ENCODE measurements at regions not wholly inside any gene's neighbourhood (a gene's known extent, or its start where the extent isn't known, plus 50 kb on each side); places are given as distances from the start of the nearest gene placed in this dataset.

DNA sequence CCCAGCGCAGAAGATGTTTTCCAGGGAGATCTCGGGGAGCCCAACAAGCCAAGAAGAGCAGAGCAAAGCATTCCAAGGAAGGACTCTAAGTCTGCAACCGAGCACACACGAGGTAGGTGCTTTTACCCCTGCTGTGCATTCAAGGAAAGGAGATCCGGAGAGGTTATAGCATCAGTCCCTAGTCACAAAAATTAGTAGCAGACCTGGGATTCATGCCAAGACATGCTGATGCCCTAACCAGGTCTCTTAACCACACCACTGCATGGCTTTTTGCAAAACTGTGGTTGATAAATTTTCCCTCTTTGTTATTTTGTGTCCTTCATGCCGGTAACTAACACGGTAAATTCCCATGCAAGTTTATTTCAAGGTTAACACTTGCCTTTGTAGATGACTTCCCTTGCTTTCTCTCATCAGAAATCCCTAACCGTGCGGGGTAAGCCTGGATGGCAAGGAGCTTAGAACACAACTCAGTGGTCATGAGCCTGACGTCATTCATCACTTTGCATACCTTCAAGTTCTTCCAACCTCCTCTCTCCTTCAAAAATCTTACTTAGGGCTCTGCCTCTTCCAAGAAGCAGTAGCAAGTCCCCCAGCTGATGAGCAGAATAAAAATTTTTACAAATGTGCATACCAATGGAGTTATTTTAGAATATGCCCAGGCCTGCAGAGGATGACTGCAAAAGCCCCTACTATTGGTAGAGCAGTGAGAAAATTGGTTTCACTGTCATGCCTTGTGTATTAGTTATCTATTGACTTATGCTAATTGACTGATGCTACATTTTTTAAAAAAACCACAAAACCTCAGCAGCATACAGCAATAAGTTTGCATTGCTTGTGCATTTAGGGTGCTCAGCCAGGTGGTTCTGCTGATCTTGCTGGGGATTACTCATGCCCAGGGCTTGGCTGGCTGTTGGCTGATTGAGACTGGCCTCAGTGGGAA is 465.1 kb downstream of the MN1 start:
- H3K4me1 ChIP-seq (ENCODE audit: insufficient read depth, low read length) = peaks cover 2% of the 10 kb centered on the region; the same call in 1 of the 2 replicates
- no peak overlapping the region for H3K9ac ChIP-seq (ENCODE audit: low read depth, low read length)
- no peaks in the 10 kb centered on the region for H3K9me3 ChIP-seq (ENCODE audit: control insufficient read depth, insufficient read depth, low read length)
- no peaks in the 10 kb centered on the region for H3K36me3 ChIP-seq (ENCODE audit: insufficient read depth, low read length)

DNA sequence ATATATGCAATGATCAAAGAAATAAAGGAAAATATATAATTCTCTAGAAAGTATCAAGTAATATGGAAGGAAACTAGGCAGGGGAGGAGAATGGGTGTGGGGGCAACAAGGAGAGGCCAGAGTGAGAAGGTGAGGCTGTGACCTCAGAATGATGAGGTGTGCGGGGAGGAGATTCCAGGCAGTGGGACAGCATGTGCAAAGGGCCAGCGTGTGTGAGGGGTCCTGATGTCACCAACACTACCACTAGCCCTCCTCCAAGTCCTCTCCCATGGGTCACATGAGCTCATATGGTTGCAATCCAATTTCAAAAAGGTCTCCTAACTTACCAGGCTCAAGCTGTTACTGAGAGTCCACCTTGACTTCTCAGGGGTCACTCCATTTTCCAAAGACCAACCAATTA is 463.9 kb downstream of the MN1 start:
- H3K9ac ChIP-seq (ENCODE audit: low read depth, low read length) = no peak overlapping the region
- H3K4me1 ChIP-seq (ENCODE audit: insufficient read depth, low read length) = no peaks in the 10 kb centered on the region
- H3K9me3 ChIP-seq (ENCODE audit: control insufficient read depth, insufficient read depth, low read length) = no peaks in the 10 kb centered on the region
- H3K36me3 ChIP-seq (ENCODE audit: insufficient read depth, low read length) = no peaks in the 10 kb centered on the region

- Histone ChIP-seq H3K36me3 (ENCODE audit: insufficient read depth, low read length) (no peaks in the 10 kb centered on the region), H3K9ac (ENCODE audit: low read depth, low read length) (no peak overlapping the region), H3K4me1 (ENCODE audit: insufficient read depth, low read length) (no peaks in the 10 kb centered on the region), H3K9me3 (ENCODE audit: control insufficient read depth, insufficient read depth, low read length) (no peaks in the 10 kb centered on the region)
Observed at GRCh38 chr22:27340047-27340446, 461.5 kb downstream of the MN1 start.

GRCh38 chr22:27344546-27344945 is 457.0 kb downstream of the MN1 start:
- peaks cover 3% of the 10 kb centered on the region; the same call in 1 of the 2 replicates for H3K9me3 ChIP-seq (ENCODE audit: control insufficient read depth, insufficient read depth, low read length)
- no peak overlapping the region for H3K9ac ChIP-seq (ENCODE audit: low read depth, low read length)
- H3K4me1 ChIP-seq (ENCODE audit: insufficient read depth, low read length) = no peaks in the 10 kb centered on the region
- H3K36me3 ChIP-seq (ENCODE audit: insufficient read depth, low read length) = no peaks in the 10 kb centered on the region

- H3K4me1 ChIP-seq (ENCODE audit: insufficient read depth, low read length) = no peaks in the 10 kb centered on the region
- no peak overlapping the region for H3K9ac ChIP-seq (ENCODE audit: low read depth, low read length)
- peaks cover 4% of the 10 kb centered on the region; the same call in 1 of the 2 replicates for H3K9me3 ChIP-seq (ENCODE audit: control insufficient read depth, insufficient read depth, low read length)
- H3K36me3 ChIP-seq (ENCODE audit: insufficient read depth, low read length) = no peaks in the 10 kb centered on the region
Observed at GRCh38 chr22:27345691-27346090, 455.9 kb downstream of the MN1 start.

GRCh38 chr22:27347951-27348350 is 453.6 kb downstream of the MN1 start:
- Histone ChIP-seq H3K9ac (ENCODE audit: low read depth, low read length) (no peak overlapping the region), H3K4me1 (ENCODE audit: insufficient read depth, low read length) (peaks cover 5% of the 10 kb centered on the region; the same call in 1 of the 2 replicates), H3K36me3 (ENCODE audit: insufficient read depth, low read length) (no peaks in the 10 kb centered on the region), H3K9me3 (ENCODE audit: control insufficient read depth, insufficient read depth, low read length) (peaks cover 8% of the 10 kb centered on the region; the same call in 1 of the 2 replicates)

DNA sequence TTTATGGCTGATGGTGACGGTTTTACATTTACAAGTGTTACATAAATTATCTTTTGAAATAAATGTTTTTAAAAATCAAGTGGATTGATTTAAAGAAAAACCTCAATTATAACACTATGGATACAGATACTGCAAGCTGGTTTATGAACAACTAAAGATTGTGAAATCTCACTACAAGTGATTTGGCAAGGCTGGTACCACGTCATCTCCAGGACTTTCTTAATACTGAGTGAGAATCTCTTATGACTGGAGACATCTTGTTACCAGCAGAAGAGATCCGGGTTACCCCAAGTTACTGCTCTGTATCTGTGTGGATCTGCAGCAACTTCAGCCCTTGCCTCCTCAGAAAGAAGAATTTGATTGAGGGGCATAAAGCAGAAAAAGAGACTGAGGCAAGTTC is 452.9 kb downstream of the MN1 start:
- Histone ChIP-seq H3K9me3 (ENCODE audit: control insufficient read depth, insufficient read depth, low read length) (peaks cover 8% of the 10 kb centered on the region; the same call in 1 of the 2 replicates), H3K4me1 (ENCODE audit: insufficient read depth, low read length) (peaks cover 5% of the 10 kb centered on the region; the same call in 1 of the 2 replicates), H3K9ac (ENCODE audit: low read depth, low read length) (no peak overlapping the region), H3K36me3 (ENCODE audit: insufficient read depth, low read length) (no peaks in the 10 kb centered on the region)

GRCh38 chr22:27349456-27349855 is 452.1 kb downstream of the MN1 start:
- Histone ChIP-seq H3K4me1 (ENCODE audit: insufficient read depth, low read length) (peaks cover 5% of the 10 kb centered on the region; the same call in 1 of the 2 replicates), H3K9ac (ENCODE audit: low read depth, low read length) (no peak overlapping the region), H3K36me3 (ENCODE audit: insufficient read depth, low read length) (no peaks in the 10 kb centered on the region), H3K9me3 (ENCODE audit: control insufficient read depth, insufficient read depth, low read length) (peaks cover 8% of the 10 kb centered on the region; the same call in 1 of the 2 replicates)

- H3K4me1 ChIP-seq (ENCODE audit: insufficient read depth, low read length) = peaks cover 5% of the 10 kb centered on the region; the same call in 1 of the 2 replicates
- peaks cover 8% of the 10 kb centered on the region; the same call in 1 of the 2 replicates for H3K9me3 ChIP-seq (ENCODE audit: control insufficient read depth, insufficient read depth, low read length)
- no peaks in the 10 kb centered on the region for H3K36me3 ChIP-seq (ENCODE audit: insufficient read depth, low read length)
- H3K9ac ChIP-seq (ENCODE audit: low read depth, low read length) = no peak overlapping the region
Observed at GRCh38 chr22:27350306-27350705, 451.2 kb downstream of the MN1 start.

DNA sequence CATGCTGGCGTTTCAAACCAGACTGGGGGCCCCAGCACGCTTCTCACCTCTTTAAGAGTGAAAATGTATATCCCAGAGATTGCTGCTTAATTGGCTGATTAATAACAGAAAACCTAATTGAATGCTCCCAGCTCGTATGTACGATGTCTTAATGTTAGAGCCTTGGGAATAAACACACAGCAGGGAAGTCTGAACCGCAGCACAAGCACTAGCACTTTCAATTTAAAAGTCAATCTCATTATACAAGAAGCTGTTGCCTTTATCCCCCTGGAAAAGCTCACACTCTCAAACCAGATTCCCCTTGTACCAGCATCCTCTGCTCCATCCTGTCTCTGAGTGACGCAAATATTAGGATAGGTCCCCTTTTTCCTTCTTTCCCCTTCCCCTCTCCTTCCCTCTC is 449.1 kb downstream of the MN1 start:
- Histone ChIP-seq H3K36me3 (ENCODE audit: insufficient read depth, low read length) (no peaks in the 10 kb centered on the region), H3K9me3 (ENCODE audit: control insufficient read depth, insufficient read depth, low read length) (peaks cover 13% of the 10 kb centered on the region), H3K4me1 (ENCODE audit: insufficient read depth, low read length) (peaks cover 5% of the 10 kb centered on the region; the same call in 1 of the 2 replicates)

GRCh38 chr22:27358096-27358870 is 443.3 kb downstream of the MN1 start:
- no peaks in the 10 kb centered on the region for H3K36me3 ChIP-seq (ENCODE audit: insufficient read depth, low read length)
- peaks cover 5% of the 10 kb centered on the region for H3K9me3 ChIP-seq (ENCODE audit: control insufficient read depth, insufficient read depth, low read length)
- no peak overlapping the region for H3K9ac ChIP-seq (ENCODE audit: low read depth, low read length)
- H3K4me1 ChIP-seq (ENCODE audit: insufficient read depth, low read length) = no peaks in the 10 kb centered on the region

More for the DNA sequence above, 449.1 kb downstream of the MN1 start:
- H3K9ac ChIP-seq (ENCODE audit: low read depth, low read length) = no peak overlapping the region

- Histone ChIP-seq H3K9me3 (ENCODE audit: control insufficient read depth, insufficient read depth, low read length) (no peaks in the 10 kb centered on the region), H3K9ac (ENCODE audit: low read depth, low read length) (no peak overlapping the region), H3K4me1 (ENCODE audit: insufficient read depth, low read length) (peaks cover 6% of the 10 kb centered on the region; the same call in 1 of the 2 replicates), H3K36me3 (ENCODE audit: insufficient read depth, low read length) (no peaks in the 10 kb centered on the region)
Observed at GRCh38 chr22:27370269-27370668, 431.3 kb downstream of the MN1 start.

DNA sequence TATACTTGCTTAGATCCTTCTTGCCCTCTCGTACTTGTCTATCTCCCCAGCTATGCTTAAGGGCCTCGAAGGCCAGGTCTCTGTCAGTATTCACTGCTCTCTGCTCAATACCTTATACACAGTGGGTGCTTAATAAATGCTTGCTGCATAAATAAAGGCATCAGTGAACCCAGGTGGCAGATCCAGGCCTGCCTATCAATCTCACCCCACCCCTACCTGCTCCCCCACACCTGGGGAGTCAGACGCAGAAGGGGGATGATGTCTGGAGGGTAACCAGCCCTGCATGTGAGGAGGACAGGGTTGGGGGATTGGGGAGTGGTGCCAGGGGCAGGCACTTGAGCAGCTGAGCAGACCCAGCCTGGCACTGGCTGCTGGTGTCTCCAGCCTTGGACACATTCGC is 430.6 kb downstream of the MN1 start:
- no peaks in the 10 kb centered on the region for H3K9me3 ChIP-seq (ENCODE audit: control insufficient read depth, insufficient read depth, low read length)

GRCh38 chr22:27372364-27372763 is 429.2 kb downstream of the MN1 start:
- Histone ChIP-seq H3K4me1 (ENCODE audit: insufficient read depth, low read length) (peaks cover 6% of the 10 kb centered on the region; the same call in 1 of the 2 replicates), H3K9ac (ENCODE audit: low read depth, low read length) (no peak overlapping the region), H3K36me3 (ENCODE audit: insufficient read depth, low read length) (no peaks in the 10 kb centered on the region), H3K9me3 (ENCODE audit: control insufficient read depth, insufficient read depth, low read length) (no peaks in the 10 kb centered on the region)

More for the DNA sequence above, 430.6 kb downstream of the MN1 start:
- no peaks in the 10 kb centered on the region for H3K36me3 ChIP-seq (ENCODE audit: insufficient read depth, low read length)
- H3K4me1 ChIP-seq (ENCODE audit: insufficient read depth, low read length) = peaks cover 6% of the 10 kb centered on the region; the same call in 1 of the 2 replicates
- no peak overlapping the region for H3K9ac ChIP-seq (ENCODE audit: low read depth, low read length)
